GM19240 (cell line): ENCODE measurements at regions not wholly inside any gene's neighbourhood (a gene's known extent, or its start where the extent isn't known, plus 50 kb on each side); places are given as distances from the start of the nearest gene placed in this dataset.
"Not testable (repeated sequence)": the region's sequence is repeated elsewhere in the genome, so short reads cannot be mapped to it uniquely, and the experiment has no call there.

Experiments
- DNase-seq: peaks from one replicate; pipeline ENCODE4 v3.0.0; 2011; ENCODE audit warnings: low spot score; ENCODE audit not compliant: insufficient read length

GRCh38 chr2:234375176-234375880 lies 121.6 kb downstream of the ARL4C start:
- no peak for DNase-seq

- DNase-seq = no peak
Measured at GRCh38 chr2:234374736-234375135, 122.1 kb downstream of the ARL4C start.

- no peak for DNase-seq
Measured at GRCh38 chr2:234374150-234374508, 122.8 kb downstream of the ARL4C start.

- DNase-seq = no peak
Measured at GRCh38 chr2:234373481-234374149, 123.3 kb downstream of the ARL4C start.

GRCh38 chr2:234373060-234373459 lies 123.8 kb downstream of the ARL4C start:
- no peak for DNase-seq

GRCh38 chr2:234372506-234372905 lies 124.4 kb downstream of the ARL4C start:
- DNase-seq = no peak

GRCh38 chr2:234368861-234369261 lies 128.0 kb downstream of the ARL4C start:
- no peak for DNase-seq

- DNase-seq = no peak
Measured at GRCh38 chr2:234366891-234367290, 130.0 kb downstream of the ARL4C start.

GRCh38 chr2:234364661-234365060 lies 132.2 kb downstream of the ARL4C start:
- DNase-seq = no peak

- no peak for DNase-seq
Measured at GRCh38 chr2:234363647-234364294, 133.1 kb downstream of the ARL4C start.

GRCh38 chr2:234363011-234363487 lies 133.8 kb downstream of the ARL4C start:
- DNase-seq = no peak

GRCh38 chr2:234360313-234360975 lies 136.4 kb downstream of the ARL4C start:
- not testable (repeated sequence) for DNase-seq

GRCh38 chr2:234357666-234358065 lies 139.2 kb downstream of the ARL4C start:
- no peak for DNase-seq

- DNase-seq = no peak
Measured at GRCh38 chr2:234355808-234356365, 141.0 kb downstream of the ARL4C start.

GRCh38 chr2:234355021-234355720 lies 141.7 kb downstream of the ARL4C start:
- DNase-seq = no peak

- DNase-seq = no peak
Measured at GRCh38 chr2:234352270-234352669, 144.6 kb downstream of the ARL4C start.

GRCh38 chr2:234351866-234352265 lies 145.0 kb downstream of the ARL4C start:
- not testable (repeated sequence) for DNase-seq

GRCh38 chr2:234348081-234348480 lies 148.8 kb downstream of the ARL4C start:
- no peak for DNase-seq

GRCh38 chr2:234345921-234346320 lies 151.0 kb downstream of the ARL4C start:
- DNase-seq = no peak

- no peak for DNase-seq
Measured at GRCh38 chr2:234344012-234344411, 152.9 kb downstream of the ARL4C start.

GRCh38 chr2:234343372-234343771 lies 153.5 kb downstream of the ARL4C start:
- DNase-seq = no peak
